ENCODE measurements at regions not wholly inside any gene's neighbourhood (a gene's known extent, or its start where the extent isn't known, plus 50 kb on each side); places are given as distances from the start of the nearest gene placed in this dataset.
"Not testable (repeated sequence)": the region's sequence is repeated elsewhere in the genome, so short reads cannot be mapped to it uniquely, and the experiment has no call there.

DNA sequence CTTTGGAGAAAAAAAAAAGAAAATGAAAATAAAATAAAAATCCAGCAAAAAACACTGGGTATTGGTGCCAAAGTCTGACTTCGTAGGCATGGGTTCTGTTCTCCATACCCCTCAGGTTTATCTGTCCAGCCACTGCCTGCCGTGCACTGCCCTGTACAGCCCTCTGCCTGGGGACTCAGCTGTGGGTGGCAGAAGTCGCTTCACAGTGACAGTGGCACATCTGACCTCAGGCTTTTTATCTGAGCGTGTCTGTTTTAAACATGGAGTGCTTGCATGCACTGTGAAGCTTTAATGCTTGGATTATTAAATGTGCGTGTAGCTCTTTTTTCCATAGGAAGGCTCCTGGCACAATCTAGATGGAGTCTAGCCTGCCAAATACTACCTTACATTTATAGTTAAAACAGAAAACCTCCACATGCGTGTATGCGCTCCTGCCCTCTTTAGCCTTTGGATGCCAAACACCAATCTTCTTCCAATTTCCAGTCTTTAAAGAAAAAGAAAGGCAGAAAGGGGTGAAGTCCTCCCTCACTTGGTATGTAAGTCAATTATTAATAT is 375.5 kb downstream of the UTRN start:
- DNase-seq: no peak

DNA sequence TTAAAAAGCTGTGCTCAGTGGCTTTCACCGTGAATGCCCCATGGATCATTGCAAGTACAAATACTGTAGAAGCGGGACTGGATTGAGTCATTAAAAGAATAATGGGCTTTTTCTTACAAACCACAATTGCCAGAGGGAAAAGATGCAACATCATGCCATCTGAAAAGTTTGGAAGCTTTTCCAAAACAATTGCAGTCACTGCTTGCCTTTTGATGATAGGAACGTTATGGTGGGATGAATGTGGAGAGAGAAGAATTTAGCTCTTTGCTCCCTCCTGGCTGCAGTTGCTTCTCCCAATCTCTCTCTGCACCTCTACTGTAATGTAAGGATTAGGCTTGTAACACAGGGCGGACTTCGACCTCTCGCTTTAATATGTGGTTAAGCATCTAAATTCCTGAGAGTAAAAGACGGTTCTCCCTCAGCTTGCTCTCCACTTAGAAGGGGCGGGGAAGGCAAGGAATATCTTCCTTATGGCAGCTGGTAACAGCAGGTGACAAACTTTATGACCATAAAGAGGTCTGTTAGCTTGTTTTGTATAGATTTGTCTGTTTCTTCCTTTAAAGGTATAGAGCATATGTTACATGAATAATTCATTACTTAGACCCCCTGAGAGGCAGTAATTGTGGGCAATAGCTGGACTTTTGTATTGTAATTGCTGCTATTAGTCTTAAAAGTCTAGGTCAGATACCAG is 376.1 kb downstream of the UTRN start:
- DNase-seq: no peak

DNA sequence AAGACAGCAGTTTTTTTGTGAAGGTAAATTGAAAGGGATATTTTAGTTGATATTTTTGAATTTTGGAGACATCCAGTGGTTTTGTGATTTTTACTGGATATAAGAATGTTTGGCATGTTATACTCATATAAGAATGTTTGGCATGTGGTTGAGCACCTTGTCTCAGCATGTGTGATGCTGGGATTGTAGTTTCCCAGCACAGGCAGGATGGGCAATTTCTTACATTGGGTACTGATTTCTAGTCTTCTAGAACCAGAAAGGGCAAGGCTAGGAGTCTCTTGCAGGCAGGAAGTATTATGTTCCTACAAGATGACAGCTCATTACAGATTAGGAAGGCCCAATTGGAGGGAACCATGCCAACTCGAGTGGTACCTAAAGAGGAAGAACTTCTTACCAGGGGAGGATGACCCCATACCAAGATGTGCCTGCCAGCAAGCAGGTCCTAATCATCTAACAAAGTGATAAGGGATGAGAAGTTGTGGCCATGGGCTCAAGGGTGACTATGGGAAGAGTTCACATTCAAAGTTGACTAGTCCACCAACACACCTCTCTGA is 377.8 kb downstream of the UTRN start:
- no peak for DNase-seq

DNA sequence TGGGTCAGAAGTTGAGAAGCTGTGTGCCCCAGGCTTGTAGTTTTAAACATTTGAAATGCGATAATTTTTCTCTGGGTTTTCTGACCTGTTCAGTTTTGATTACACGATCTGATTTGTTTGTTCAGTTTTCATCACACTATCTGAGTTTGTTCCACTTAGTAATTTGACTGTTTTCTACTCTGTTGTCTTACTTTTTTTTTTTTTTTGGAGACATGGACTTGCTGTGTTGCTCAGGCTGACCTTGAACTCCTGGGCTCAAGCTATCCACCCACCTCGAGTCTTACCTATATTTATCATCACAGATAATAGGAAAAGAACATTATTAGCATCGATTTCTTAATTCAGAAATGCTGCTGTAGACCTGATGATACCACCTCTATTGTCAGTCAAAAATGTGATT is 379.1 kb downstream of the UTRN start:
- no peak for DNase-seq

DNA sequence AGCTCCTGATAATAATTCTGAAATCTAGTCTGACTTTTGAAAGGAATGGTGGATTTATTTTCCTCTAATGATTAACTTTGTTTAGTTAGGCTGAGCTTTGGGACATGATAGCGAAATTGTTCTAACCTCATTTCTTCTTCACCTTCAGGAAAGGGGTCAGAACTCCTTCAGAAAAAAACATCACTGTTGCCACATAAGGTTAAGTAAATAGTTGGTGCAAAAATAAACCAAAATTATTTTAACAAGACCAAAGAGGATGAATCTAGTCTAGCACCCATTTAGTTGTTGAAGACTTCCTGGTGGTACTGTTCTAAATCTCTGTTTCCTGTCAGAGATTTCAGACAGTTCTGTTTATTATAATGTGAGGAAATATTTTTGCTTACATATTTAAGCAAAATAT is 379.8 kb downstream of the UTRN start:
- no peak for DNase-seq

DNA sequence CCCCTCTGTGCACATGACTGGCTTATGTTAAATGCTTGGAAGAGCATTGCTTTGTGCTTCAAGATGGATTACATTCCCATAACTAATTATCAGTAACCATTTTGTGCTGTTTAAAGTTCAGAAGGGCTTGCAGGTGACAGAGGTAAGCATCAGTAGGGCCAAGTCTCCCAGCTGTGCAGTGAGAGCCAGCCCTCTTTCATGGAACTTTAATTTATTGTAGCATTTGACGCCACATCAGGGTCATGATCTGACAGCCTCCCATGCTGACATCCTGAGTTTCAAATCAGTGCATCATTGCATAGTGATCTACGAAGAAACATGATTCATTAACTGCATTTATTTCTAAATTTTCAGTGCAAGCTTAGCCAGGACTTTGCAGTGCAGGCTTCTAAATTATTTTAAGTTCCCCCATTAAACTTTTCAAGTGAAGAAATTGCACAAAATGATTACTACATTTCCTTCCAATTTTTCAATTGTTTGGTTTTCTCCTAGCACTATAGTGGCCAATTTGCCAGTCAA is 380.9 kb downstream of the UTRN start:
- no peak for DNase-seq

DNA sequence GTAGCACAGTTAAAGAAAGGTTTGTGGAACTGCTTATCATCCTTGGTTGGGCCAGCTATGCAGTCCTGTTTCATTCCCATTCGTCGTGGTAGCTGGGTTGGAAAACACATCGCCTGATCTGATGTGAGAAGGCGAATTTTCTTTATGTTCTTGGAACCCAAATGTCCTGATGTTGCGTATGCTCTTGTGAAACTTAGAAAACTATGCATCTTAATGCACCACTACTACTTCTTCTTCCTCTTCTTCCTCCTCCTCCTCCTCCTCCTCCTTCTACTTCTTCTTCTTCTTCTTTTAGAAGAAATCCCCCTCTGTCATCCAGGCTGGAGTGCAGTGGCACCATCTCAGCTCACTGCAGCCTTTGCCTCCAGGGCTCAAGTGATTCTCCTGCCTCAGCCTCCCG is 381.6 kb downstream of the UTRN start:
- no peak for DNase-seq

DNA sequence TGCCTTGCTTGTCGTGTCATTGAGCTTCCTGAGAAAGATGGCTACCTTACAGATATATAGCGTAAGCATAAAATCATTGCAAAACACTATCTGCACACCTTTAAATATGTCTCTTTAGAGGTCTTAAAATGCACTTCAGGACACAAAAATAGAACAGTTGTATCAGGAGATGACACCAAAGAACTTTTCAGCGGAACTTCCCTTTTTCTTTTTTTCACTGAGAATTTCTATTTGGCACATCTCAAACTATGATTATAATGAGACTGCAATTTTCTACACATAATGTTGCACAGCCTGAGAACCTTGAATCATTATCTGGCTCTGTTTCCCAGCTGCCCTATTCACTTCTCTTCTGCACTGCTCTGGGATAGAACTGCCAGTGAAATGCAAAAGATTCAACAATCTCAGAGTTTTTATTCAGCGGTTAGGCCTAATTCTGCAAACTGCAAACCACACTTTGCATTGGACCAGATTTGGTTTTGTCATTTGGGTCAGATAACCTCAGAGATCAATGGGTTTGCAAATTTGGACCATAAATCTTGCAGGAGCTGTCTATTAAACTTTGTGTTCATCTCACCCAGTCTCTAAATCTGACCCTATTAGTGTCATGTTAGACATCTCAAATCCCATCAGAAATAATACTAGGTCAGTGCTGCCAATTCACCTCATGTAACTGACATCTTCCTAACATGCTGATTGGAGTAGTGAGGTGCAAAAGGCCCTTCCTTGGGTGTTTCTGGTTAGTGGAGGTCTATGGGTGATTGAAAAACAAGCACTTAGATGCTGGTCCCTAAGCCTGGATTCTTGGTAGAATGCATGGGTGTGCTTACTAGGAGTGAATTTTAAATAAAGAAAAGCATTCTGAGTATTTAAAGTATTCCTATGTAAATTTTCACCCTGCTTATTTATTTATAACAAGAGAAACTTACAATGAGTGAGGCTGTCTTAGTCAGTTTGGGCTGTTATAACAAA is 382.7 kb downstream of the UTRN start:
- DNase-seq: no peak

DNA sequence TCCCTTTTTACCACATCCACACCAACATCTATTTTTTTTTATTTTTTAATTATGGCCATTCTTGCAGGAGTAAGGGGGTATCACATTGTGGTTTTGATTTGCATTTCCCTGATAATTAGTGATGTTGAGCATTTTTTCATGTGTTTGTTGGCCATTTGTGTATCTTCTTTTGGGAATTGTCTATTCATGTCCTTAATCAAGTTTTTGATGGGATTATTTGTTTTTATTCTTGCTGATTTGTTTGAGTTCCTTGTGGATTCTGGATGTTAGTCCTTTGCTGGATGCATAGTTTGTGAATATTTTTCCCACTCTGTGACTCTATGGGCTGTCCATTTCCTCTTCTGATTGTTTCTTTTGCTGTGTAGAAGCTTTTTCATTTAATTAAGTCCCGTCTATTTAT is 385.1 kb downstream of the UTRN start:
- not testable (repeated sequence) for DNase-seq

DNA sequence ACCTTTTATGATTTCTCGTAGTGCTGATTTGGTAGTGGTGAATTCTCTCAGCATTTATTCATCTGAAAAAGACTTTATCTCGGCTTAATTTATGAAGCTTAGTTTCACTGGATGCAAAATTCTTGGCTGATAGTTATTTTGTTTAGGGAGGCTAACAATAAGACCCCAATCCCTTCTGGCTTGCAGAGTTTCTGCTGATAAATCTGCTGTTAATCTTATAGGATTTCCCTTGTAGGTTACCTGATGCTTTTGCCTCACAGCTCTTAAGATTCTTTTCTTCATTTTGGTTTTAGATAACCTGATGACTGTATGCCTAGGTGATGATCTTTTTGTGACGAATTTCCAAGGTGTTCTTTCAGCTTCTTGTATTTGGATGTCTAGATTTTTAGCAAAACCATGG is 388.7 kb downstream of the UTRN start:
- no peak for DNase-seq

DNA sequence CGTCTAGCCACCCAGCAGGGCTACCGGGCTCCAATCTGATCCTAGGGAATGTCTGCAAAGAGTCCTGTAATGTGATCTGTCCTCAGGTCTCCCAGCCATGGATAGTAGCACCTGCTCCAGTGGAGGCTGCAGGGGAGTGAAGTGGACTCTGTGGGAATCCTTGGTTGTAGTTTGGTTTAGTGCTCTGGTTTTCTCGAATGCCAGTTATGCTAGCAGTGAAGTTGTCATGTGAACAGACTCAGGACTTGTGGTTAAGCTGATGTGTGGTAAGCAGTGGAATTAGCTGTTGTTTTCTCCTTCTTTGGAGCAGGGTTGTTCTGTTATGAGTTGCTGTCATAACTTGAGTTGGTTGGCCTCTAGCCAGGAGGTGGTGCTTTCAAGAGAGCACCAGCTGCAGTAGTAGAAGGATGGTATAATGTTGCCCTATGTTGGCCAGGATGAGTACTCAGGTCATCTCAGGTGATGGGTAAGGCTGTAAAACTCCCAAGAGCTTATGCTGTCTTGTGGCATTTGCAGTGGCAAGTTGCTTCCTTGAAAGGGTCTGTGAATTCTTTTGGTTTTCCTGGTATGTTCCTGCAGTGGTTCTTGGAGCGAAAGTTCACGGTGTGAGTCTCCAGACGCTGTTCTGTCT is 390.2 kb downstream of the UTRN start:
- no peak for DNase-seq

DNA sequence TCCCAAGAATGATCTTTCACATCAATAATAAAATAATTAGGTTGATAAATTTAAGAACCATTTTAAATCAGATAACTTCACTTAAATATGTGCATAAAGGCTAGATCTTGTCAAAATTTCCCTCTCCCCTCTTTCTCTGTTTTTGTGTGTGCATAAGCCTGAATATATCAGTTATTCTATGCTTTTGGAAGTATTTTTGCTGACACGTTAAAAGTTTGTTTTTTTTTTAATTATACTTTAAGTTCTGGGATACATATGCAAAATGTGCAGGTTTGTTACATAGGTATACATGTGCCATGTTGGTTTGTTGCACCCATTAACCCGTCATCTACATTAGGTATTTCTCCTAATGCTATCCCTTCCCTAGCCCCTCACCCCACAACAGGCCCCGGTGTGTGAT is 391.2 kb downstream of the UTRN start:
- DNase-seq: not testable (repeated sequence)

DNA sequence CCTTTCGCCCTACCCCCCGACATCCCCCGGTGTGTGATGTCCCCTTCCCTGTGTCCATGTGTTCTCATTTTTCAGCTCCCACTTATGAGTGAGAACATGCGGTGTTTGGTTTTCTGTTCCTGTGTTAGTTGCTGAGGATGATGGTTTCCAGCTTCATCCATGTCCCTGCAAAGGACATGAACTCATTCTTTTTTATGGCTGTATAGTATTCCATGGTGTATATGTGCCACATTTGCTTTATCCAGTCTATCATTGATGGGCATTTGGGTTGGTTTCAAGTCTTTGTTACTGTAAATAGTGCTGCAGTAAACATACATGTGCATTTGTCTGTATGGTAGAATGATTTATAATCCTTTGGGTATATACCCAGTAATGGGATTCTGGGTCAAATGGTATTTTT is 392.1 kb downstream of the UTRN start:
- DNase-seq: not testable (repeated sequence)

DNA sequence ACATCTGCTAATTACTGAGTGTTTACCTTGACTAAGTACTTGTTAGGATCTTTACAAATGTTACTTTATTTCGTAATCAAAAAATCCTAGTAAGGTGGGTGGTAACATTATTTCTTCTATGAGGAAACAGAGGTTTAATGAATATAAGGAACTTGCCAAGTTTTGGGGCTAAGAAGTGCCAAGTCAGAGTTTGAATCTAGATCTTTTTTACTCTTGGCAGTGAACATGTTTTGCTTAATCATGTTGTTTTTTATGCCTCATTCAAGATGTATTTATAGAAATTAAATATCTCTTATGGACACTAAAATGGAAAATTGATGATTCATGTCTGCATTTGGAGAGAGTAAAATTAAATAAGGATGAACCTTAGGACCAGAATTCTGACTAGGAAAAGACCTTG is 393.7 kb downstream of the UTRN start:
- no peak for DNase-seq

DNA sequence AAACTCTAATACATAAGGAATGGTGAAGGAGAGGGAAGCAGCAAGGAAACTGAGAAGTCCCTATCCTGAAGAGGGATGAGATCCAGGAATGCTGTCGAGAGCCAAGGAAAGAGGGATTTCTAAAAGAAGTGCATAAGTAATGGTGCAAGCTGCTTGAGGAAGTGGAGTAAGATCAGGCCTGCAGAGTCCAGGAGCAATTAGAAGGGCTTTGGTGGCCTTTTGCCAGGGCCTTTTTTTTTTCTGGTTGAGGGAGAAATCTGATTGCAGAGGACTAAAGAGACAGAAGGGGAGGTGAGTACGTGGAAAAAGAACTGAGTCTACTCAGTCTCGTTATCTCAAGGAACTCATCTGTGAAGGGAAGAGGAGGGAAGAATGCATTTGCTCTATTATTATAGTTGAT is 396.2 kb downstream of the UTRN start:
- no peak for DNase-seq

DNA sequence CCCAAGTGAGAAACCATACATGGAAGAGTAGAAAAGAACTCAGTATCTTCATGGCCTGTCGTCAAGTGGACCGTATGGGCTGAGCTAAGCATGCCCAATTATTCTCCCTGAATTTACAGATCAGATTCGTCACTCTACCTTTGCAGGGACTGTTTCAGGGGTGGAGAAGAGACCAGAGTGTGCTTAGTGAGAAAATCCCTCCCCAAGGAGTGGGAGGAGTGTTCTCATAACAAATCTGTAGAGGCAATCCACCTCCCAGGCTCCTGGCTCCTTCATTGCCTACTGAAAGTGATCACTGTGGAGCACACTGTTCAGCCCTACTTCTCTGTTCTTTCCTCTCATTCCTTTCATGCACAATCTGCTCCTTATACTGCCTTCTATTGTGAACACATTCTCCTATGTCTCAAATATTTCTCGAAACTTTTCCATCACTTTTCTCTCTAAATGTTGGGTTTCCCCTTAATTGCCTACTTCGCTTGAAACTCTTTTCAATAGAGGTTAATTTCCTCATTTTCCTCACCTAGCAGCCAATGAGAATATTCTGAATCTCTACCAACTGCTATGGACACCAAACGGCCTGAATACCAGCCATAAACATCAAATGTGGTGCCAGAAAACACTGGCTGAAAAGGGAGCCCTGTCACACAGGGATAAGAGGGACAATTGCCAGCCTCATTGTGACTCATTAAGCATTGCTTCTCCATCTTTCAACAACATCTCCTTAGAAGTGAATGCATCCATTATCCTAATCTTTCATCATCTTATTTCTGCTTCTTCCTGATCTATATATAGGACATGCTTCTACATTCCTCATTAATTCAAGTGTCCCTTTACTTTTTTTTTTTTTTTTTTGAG is 398.3 kb downstream of the UTRN start:
- no peak for DNase-seq

DNA sequence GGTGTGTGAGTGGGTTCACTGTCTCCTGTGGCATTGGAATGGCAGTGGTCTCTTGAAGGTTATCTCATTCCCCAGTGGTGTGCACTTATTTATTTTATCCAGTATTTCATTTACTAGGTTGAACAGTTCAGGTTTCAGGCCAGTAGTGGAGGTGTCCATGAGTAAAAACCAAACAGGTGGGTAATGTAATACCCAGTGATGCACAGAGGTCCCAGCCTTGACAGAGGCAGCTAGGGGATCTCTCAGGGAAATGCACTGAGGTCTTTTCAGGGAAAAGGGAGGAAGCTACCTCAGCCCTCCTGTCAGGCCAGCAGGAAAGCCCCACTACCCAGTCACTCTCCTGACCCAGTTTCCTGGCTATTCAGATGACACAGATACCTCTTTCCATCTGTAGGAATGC is 403.6 kb downstream of the UTRN start:
- DNase-seq: no peak

DNA sequence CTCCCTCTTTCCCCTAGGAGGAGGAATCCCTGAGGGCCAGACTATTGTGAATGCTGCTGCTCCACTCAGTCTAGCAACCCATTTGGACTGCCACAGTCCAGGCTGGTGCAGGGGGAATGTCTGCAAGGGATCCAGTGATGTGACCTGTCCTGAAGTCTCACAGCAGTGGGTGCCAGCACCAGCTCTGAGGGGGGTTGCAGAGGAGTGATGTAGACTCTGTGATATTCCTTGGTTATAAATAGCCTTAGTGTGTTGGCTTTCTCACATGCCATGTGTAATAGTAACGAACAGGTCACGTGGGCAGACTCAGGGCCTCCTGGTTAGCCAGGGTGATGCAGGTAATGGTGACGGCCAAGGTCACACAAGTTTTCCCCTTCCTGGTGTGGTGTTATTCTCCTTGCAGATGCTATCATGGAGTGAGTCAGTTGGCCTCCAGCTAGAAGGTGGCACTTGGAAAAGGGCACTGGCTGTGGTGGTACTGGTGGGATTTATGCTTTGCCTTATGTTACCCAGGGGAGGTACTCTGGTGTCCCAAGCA is 404.4 kb downstream of the UTRN start:
- no peak for DNase-seq

DNA sequence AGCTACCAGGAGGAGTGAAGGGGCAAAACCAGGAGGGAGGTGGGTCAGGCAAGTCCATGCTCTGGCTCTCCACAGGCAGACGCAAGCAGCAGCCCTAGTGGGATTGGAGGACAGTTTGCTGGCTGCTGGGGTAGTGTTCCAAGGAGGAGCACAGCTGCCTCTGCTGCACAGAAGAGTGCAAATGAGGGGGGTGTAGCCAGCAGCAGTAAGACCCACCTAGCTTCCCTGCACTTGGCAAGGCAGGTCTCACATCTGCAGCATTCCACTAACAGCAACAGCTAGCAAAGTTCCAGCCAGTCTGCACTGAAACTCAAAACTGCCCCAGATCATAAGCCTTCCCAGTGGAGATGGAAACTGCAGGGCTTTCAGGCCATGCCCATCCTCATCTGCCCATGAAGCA is 405.0 kb downstream of the UTRN start:
- DNase-seq: no peak

DNA sequence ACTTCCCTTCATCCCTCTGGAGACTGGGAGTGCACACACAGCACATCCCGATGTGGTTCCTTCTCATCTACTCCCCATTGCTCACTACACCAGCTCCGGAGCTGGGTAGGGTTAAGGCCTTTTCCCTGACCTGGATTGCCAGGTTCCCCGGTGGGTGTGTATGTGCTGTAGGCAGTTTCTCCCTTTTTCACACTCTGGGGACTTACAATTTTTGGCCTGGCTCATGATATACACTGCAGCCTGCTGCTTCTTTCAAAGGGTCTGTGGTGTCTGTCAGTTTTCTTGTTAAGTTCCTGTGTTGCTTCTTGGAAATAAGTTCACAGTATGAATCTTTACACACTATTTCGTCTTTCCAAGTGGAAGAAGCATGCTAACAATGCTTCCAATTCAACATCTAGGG is 405.5 kb downstream of the UTRN start:
- no peak for DNase-seq

DNA sequence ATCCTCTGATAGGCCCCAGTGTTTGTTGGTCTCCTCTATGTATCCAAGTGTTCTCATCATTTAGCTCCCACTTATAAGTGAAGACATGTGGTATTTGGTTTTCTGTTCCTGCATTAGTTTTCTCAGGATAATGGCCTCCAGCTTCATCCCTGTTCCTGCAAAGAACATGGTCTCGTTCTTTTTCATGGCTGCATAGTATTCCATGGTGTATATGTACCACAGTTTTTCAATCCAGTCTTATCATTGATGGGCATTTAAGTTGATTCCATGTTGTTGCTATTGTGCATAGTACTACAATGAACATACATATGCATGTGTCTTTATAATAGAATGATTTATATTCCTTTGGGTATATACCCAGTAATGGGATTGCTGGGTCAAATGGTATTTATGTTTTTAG is 406.9 kb downstream of the UTRN start:
- not testable (repeated sequence) for DNase-seq

Measured in effector CD4-positive, alpha-beta T cell (primary cell).